Forelimb muscle (tissue), 1 donor: ENCODE measurements at regions not wholly inside any gene's neighbourhood (a gene's known extent, or its start where the extent isn't known, plus 50 kb on each side); places are given as distances from the start of the nearest gene placed in this dataset.

Source experiments
- DNase-seq: peaks from one replicate; pipeline ENCODE4 v3.0.0-alpha.2; 2013; ENCODE audit warnings: low read depth

DNA sequence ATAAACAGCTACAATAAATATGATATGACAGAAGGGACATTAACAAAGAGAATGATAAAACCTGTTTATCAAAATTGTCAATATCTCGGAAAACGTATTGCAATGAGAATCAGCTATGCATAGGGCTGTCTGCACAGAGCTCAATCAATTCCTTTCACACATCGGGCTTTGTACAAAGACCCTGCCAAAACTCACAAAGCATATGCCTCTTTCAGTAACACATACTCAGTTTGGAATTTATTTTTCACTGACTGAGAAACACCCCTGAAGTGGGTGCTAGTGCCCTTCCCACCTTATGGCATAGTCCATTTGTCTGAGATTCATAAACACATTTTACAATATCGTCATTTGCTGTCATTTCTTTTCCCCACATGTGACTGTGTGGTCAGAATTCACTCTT lies 815.8 kb upstream of the FAM98A start:
- no peak for DNase-seq

DNA sequence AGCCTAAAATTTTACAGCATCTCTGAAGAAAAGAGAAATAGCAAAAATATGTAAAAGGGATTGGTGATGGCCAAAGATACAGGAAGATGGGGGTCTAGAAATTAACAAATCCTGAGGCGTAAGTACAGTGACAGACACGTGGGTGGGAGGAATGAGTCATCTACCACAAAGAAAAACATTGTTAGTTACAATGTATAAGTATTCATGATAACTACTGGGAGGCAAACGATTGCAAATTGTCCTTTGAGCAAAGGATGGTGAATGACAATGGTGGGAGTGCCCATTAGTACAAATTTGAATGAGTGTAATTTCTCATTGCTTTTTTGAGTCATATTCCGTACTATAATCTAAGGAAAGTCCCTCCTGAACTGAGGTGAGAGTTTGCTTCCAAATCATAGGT lies 809.0 kb upstream of the FAM98A start:
- no peak for DNase-seq

DNA sequence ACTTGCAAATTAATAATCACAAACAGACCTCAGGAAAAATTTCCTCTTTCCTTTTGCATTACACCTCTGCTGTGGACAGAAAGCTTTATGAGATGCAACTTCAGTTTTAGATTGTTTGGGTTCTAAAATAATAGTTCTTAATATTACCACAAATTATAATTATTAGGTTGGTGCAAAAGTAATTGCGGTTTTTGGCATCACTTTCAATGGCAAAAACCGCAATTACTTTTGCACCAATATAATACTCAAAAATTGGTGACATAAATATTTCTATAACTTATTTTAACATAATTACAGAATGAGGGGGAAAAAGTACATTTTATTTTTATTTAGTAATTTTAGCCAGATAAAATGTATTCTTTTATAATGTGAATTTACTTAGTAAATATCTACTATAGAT lies 804.4 kb upstream of the FAM98A start:
- no peak for DNase-seq

DNA sequence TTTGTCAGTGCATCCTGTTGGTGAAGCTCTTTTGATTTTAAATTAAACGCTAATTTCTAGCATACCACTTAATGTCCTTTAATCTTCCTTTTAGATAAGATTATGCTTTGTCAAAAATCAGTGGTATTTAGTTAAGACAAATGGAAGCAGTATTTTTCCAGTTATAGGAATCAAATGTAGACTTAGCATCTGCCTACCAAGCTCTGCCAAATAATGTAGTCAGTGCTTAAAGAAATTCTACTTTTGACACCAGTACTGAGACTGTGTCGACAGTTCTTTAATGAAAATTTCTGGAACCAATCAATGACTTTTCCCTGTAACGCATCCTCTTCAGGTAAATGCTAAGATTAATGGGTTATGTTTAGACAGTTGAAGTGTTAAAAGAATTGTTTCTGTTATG lies 803.3 kb upstream of the FAM98A start:
- DNase-seq, result no peak

DNA sequence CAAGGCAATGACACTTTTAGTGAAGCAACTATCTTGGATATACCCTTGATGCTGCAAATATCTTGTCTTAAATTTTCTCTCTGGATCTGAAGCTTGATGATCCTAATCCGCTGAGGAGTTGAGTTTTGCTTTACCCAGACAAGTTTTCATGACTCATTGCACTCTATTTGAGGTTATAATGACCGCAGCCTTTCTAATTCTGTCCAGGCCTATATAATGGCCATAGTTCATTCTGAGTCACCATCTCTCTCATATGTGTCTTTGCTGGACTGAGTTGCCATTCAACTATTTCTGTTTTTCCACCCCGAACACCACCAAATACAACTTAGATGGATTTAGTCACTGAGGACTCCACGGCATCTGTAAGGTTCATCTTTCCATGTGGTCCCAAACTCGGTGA lies 802.1 kb upstream of the FAM98A start:
- no peak for DNase-seq

DNA sequence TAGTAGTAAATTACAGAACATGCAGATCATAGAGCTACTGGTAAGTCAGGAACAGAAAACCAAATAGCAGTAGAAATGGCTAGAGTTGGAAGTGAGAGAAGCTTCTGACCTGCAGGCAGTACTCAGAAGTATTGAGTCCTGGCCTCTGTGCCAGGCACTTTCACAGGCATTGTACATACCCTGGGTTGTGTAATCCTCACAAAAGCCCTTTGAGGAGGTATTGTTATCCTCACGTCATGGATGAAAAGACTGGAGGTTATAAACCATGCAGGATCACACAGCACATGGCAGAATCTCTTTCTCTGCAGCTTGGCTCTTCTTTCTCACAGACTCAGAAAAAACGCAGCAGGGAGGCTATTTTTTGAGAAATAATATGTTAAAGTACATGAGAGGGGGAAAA lies 789.3 kb upstream of the FAM98A start:
- DNase-seq, result no peak

DNA sequence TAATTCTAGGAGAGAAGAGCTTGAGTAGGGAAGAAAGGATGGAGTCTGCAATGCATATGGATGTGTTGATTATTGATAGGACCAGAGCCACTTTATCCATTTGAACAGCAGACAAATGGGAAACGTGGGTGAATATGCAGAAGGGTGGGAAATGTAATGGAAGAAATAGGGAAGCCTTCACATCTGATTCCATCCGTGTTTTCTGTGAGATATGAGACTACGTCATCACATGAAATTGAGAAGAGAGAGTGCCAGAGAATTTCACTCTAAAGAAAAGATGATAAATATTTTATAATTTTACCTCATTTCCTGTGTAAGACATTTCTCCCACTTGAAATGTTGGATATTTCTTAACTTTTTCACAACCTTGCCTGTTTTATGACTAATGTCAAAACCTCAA lies 788.4 kb upstream of the FAM98A start:
- DNase-seq, result no peak

DNA sequence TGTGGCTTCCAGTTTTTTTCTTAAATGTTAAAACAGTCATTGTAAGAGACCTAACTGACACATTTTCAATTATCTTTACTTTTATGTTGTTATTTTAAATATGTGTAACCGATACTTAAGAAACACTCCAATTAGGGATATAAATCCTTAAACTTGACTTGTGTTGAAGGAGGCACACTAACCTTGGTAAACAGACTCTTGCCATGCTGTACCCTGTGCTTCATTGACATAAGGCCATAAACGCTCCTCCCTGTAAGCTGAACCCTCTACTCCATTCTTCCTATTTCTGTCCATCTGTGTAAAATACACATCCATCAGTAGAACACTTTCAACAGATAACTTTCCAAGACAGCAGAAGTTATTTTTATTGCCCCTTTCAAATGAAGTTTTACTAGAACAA lies 780.5 kb upstream of the FAM98A start:
- no peak for DNase-seq

DNA sequence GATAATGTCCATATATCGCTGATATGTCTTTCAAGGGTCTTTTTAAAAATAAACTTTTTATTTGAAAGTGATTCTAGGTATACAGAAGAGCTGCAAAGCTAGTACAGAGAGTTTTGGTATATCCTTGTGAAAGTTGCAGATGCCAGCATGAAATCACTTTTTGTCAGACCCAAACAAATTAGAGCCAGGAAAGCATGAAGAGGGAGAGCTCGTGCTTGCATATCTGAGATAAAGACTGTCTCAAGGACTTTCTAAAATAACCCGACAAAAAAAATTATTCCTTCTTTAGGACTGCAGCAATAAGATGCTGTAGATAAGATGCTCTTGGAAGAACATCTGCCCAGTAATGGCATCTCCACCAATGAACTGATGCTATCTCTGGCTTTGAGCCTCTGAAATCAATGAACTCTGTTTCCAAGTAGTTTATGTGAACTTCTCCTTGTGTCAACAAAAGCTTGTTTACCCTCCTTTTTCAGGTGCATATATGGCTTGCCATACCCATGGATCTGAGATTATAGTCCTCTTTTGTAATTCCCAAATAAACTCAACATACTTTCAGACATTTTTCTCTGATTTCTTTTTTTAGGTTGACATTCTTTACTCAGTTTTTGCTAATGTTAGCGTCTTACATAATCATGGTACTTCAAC lies 774.6 kb upstream of the FAM98A start:
- no peak for DNase-seq

DNA sequence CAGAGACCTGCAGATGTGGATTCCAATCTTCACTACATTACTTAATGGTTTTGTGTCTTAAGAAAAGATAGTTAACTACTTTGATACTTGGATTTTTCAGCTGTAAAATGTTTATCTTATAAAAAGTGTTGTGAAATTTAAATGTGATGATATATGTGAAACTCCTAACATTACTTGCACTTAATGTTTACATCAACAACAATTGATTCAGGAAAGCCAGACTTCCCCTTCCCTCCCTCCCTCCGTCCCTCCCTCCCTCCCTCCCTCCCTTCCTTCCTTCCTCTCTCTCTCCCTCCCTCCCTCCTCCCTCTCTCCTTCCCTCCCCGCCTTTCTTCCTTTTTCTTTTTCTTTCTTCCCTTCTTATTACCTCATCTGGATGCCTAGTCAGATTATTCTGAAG lies 773.9 kb upstream of the FAM98A start:
- DNase-seq, result no peak

DNA sequence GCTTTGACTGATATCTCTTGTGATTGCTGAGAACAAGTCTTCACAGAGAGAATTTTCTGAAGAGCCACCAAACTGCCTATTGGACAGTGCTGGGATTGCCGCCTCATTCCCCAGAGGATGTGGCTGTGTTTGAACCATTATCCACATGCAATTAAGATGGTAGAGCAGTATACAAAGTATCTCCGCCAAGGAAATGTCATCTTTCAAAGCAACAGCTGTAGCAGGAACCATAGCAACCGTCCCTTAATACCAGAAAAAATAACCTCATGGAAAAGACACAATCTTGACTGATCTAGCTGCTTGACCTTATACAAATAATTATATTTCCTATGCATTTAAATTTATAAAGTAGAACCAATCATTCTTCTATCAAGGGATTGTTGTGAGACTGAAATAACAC lies 772.6 kb upstream of the FAM98A start:
- DNase-seq, result no peak

DNA sequence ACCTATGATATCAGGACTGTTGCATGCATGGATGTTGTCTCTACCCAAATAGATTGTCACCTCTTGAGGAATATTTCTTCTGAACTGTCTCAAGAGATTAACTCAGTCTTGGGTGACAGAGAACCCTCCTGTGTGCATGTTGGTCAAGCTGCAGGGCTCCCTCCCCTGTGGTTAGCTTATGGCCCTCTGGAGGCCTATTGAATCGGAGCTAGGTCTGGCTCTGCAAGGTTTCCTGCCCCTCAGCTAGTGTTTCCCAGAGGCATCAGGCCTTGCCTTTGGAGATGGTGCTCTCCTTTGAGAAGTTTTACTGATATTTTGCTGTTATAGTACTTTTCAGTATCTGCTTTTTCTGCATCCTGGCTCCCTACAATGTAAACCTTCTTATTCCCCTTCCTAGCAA lies 769.2 kb upstream of the FAM98A start:
- DNase-seq, result no peak

DNA sequence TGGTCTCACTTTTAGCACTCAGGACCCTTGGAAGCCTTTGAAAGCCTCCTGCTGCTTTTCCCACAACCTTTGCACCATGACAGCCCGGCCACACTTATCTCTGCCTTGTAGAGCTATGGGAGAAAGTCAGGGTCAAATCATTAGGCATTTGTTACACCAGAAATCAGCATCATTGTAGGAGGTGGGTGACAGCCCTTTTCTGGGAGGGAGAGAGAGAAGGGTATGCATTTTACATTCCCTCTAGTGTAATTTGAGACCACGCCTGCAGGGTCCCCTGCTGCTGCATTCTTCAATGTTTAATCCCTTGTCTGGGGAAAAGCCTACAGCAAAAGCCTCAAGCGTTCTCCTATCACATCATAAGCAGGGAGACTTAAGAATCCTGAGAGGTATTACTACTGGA lies 766.8 kb upstream of the FAM98A start:
- no peak for DNase-seq

DNA sequence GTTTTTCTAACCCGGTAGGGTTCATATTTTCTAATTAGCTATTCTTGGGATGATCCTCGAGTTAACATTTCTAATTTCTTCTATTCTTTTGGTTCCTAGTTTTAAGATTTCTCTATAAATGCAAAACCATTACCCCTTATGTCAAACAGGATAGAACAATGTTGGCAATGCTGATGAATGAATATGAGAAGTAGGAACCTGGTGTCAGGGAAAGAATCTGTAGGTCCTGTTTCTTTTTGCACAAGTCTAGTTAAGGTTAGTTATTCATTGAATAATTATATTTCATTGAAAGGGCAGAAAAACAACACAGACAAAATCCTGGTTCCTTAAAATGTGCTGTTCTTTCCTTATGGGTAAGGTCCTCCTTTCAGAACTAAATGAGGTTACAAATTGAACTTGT lies 766.4 kb upstream of the FAM98A start:
- DNase-seq, result no peak

DNA sequence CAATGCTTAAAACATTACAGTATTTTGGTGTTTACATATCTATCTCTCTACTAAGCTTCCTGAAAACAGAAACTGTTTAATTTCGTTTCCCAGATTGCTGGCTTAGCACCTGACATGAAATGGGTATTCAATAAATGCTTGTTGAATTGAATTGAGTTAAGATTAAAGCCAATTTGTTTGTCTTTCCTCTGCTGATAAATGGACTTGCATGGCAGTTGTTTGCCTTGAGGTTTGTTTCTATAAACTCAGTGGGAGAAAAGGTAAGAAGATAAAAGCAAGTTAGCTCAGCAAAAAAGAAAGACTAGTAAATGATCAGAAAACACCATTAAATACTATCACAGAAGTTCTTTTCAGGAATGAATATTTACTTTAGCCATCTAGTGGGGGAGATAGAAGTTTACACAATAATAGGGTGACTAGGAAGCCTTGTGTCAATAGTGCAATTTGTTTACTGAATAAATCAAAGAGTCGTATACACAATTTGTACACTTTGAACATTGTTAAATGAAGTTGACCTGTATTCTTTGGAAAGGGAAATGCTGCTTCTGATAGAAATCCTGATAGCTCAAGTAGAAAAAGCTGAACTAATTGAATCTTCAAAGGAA lies 754.5 kb upstream of the FAM98A start:
- no peak for DNase-seq

DNA sequence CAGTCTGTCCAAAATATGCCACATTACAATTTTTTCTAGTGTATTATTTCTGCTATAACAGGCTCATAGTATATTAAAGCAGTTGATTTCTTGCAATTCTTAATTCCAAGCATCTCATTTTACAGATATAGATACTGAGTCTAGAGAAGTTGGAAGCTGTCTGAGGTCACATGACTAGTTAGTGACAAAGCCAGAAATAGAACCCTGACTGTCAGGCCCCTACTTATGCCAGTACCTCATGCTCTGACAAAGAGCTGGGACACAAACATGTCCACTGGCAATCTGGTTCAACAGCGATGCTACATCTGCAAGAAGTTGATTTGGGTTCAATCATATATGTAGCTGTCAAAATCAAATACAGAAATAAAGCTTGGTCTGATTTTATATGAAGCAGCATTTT lies 750.4 kb upstream of the FAM98A start:
- no peak for DNase-seq

DNA sequence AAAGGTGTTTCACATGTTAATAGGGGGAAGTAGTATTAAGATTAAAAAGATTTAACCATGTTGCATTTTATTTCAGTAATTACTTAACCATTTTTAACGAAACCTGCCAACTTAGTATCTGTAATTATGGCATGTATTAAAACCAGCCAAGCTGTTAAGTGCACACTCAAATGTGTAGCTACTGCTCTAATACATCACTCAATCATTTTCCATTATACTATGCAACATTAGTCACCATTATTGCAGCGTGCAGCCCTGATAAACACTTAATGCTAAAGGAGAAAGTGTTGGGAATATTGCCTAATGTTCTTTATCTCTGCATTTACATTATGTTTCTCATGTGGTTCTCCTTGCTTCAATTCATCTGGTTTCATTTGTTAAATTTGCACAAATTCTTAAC lies 745.9 kb upstream of the FAM98A start:
- DNase-seq, result no peak

DNA sequence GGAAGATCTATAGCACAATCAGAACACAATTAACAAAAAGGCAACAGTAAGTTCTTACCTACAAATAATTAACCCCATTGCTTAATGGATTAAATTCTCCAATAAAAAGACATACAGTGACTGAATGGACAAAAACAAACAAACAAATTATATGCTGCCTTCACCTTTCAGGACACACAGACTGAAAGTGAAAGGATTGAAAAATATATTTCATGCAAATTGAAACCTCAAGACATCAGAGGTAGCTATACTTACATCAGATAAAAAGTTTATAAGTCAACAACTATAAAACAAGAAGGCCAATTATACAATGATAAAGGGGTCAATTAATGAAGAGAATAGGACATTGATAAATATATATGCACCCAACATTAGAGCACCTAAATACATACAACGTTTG lies 741.2 kb upstream of the FAM98A start:
- no peak for DNase-seq

DNA sequence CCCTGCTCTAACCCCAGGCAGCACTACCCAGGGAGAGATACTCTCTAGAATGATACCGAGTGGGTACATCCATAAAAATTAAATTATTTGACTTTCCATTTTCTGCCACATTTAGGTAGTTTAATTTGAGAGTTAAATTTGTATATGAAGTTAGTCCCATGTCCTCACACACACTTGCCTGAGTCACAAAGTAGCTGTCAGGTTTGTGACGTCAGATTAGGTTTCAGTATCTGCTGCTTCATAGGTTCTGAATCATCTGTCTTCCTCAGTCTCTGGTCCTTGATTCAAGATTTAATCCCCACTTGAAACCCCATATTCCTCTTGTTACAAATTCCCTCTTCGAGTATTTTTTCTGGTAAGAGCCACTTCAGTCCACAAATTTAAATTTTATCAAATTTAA lies 738.6 kb upstream of the FAM98A start:
- no peak for DNase-seq

DNA sequence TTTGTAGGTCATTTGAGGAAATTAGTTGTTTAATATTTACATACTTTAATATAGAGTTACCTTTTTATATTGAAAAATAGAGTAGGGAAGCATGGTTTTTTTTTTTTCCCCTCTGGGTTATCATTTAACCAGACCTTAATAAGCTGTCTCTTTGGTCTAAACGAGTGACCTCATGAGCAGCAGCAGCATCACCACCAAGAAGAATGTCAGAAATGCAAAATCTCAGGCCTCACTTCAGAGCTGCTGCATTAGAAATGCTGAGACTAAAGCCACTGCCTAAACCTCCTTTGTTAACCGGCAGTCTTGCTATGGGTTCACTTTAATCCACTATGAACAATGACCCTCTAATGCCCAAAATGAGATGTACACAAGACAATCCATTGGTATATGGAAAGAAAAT lies 733.7 kb upstream of the FAM98A start:
- DNase-seq, result no peak

DNA sequence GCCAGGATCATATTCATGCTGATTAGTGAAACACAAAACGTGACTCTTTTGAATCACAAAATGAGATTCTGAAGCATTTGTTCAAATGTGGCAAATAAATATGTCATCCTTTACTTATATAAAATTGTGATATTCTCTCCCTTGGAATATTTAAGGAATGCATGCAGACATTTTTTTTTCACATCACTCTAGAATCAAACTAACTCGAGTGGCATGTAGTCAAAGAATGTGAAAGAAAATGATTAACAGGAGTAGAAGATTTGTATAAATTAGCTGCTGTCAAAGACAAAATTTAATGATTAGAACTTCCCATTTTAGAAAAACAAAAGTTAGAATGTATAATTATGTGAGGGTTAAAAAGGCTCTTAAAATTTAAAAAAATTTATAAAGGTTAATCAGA lies 721.0 kb upstream of the FAM98A start:
- DNase-seq, result no peak

DNA sequence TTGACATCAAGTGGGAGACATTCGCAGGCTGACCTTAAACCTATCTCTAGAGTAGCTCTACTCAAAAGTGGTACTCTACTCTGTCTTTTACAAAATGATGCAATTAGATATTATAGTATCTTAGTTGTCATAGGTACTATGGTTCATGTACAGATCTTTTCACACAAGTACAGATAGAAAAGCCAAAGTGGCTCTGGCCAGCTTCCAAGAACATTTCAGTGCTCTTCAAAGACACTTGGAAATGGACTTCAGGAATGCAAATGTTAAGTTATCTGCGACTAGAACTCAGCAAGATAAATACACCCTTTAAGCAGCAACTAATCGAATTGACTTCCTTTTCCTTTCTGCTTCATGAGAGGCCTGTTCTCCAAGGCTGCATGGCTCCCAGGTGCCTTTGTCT lies 718.7 kb upstream of the FAM98A start:
- no peak for DNase-seq

DNA sequence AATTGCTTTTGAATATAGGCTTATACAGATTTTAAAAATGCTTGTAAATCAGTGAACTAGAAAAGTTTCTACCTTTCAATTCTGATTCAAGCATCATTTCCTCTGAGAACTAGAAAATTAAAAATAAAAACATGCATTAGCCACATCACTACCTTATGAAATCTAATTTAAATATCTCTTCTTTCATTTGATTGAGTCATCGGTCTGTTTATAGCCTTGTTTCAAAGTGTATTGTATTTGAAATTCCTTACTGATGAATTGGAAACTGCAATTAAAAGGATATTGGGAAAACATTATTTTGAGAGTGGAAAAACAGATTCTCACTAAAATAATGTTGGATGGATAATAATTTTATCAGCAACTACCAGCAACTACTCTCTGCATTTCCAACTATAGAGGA lies 717.7 kb upstream of the FAM98A start:
- DNase-seq, result no peak

DNA sequence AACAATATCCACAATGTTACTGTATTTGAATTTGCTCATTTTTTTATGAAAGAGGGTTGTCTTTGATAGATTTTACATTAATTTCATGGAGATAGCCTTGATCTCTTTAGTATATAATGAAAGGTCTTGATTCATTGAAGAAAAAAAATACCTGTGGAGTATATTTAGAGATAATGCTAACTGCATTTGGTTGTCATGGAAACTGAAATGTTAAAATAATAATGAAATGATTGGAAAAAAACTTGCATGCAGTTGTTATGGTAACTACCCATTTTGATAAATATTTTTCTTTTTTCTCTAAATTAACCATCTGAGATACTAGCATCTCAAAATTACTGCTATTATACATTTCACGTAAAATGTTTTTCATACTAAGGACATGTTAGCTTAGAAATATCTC lies 712.7 kb upstream of the FAM98A start:
- DNase-seq, result no peak
